Left kidney (tissue), 1 donor: ENCODE measurements at regions not wholly inside any gene's neighbourhood (a gene's known extent, or its start where the extent isn't known, plus 50 kb on each side); places are given as distances from the start of the nearest gene placed in this dataset.

ENCODE experiments used
- DNase-seq: peaks from one replicate; pipeline ENCODE4 v3.0.0-alpha.2; 2013

GRCh38 chr3:39000008-39000450, 51.7 kb downstream of the SCN11A start:
- peak; percentile 70 for DNase-seq

DNA sequence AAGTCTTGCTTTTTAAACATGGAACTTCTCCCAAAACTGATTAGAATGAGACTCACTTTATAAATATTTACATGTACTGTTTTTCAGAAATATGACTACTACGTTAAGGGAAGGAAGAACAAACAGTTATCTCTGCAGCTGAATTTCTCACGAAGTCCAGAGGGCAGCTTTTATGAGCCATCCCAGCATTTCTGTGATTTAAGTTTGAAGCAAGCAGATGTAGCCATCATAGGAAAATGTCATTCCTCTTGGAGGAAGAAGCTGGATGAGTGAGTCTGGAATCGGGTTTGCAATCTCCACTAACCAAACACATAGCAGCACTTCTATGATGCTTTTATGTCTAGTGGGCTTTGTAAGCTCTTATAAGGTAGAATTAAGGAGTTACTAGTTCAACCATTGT, 53.7 kb downstream of the SCN11A start:
- no peak for DNase-seq

DNA sequence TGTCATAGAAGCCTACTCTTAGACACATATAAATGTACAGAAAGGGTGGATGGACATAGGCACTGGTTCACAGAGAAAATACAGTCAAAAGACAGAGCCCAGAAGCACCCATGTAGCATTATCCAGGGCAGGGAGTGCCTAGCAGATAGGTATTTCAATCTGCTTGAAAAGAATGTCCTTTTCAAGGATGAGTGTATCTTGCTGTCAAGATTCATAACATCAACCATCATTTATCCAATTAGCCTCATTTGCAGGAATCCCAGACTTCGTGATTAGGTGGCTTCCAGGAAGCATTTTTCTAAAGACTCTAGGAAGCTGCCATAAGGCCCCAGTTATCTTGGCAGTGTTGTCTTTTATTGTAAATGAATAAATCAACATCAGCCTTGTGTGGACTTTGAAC, 55.6 kb downstream of the SCN11A start:
- no peak for DNase-seq

DNA sequence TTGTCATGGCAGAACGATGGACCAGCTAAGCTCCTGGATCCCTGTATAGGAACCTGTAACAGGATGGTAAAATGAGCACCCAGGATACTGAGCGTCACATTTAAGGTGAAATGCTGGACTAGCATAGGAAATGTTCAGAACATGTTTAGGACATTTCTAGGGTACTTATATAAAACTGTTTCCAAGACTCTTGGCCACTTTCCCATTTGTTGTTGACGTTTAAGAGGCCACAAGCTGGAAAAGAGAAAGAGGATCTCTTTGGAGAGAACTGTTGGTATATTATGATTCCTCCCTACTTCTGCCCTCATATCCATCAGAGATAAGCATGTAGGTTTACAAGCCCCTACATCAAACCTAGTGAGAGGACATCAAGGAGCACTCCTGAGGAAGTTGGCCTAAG, 57.5 kb downstream of the SCN11A start:
- no peak for DNase-seq

GRCh38 chr3:38992117-38992760, 59.5 kb downstream of the SCN11A start:
- DNase-seq = no peak

- no peak for DNase-seq
Measured at GRCh38 chr3:38990621-38991020, 61.1 kb downstream of the SCN11A start.

DNA sequence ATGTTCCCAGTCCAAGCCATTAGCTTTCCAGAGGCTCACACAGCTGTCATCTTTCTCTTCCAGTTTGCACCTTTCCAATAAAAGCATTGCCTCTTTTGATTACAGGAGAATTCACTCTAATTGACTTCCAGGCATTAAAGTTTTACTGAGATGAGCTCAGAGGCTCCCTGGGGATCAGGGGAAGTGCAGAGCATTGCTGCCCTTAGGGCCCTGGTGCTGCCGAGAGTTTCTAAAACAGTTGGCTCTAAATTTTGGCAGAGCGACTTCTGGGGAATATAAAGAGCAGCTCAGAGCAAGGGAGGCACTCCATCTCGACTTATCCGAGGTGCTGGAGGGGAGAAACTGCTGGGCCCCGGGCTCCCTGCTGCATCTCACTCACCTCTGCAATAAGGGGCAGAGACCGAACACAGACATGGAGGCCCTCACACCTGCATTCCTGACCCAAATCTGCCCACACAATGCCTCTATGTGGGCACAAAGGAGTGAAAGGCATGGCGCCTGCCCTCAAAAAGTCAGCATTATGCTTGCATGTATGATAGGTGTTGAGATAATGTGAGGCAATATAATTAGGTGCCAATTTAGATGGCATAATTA, 61.7 kb downstream of the SCN11A start:
- no peak for DNase-seq

DNA sequence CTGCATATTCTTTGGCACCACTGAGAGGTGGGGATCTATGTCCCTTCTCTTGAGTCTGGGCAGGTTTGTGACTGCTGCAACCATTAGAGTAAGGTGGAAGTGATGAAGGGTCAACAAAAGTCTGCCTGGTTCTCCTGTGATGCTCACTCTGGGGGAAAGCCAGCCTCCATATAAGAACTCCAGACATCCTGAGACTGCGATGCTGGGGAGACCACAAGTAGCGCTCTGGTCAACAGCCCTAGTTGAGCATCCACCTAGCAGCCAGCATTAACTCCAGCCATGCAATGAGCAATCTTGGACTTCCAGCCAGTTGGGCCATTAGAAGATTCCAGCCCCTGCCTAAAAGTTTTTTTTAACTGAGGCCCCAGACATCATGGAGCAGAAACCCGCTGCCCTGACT, 62.8 kb downstream of the SCN11A start:
- no peak for DNase-seq

- DNase-seq = no peak
Measured at GRCh38 chr3:38987456-38987855, 64.3 kb downstream of the SCN11A start.

DNA sequence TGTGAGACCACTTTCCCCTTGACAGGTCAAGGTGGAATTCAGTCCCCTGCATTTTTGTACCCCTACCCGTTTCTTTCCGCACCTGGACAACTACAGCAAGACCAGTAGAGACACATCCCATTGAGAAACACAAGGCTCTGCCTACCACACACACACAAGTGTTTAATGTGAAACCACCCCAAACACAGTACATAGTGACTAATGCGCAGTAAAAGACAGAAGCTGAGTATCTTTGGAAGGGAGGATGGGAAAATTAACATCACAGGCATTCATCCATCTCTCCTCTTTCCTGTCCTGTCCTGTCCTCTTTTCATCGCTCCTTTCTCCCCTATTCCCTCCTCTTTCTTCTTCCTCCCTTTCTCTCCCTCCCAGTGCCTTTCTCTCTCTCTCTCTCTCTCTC, 64.8 kb downstream of the SCN11A start:
- no peak for DNase-seq

DNA sequence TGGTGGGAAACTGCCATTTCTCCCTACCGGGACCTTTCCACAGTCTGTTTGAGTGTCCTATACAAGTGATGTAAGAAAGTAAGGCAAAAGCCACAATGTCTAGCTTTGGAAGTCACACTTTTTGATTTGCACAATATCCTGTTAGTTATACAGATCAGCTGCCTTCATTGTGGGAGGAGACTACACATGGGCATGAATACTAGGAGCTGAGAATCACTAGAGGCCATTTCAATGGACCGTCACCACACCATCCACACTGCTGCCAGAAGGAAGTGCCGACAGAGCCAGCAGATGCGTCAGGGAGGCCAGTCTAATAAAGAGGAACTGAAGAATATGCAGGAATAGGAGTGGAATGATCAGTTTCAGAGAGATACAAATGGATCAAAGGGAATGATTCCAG, 65.8 kb downstream of the SCN11A start:
- no peak for DNase-seq

DNA sequence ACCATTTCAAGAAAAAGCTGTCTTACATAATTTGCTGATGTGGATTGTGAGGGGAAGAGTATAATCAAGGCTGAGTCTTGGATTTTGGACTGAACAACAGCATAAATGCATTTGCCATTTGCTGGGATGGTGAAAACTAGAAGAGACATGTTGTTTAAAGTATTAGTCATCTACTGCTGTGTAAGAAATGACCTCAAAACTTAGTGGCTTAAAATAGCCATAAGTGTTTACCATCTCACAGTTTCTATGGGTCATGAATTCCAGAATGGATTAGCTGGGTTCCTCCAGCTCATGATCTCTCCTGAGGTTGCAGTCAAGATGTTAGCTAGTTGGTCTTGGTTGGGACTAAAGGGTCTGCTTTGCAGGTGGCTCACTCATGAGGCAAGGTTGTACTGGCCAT, 66.2 kb downstream of the SCN11A start:
- no peak for DNase-seq

DNA sequence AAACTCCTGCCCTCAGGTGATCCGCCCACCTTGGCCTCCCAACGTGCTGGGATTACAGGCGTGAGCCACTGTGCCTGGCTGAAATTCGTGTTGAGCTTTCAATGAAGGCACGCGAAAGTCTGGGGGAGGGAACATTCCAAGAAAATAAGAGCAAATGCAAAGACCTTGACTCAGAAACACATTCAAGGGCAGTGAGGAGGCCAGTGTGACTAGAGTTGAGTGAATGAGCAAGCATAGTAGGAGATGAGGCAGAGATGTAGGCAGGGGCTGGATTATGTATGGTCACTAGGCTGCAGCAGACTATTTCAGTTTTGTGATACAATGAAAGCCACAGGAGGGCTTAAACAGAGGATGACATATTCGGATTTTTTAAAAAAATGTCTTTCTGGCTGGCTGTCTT, 67.0 kb downstream of the SCN11A start:
- no peak for DNase-seq

DNA sequence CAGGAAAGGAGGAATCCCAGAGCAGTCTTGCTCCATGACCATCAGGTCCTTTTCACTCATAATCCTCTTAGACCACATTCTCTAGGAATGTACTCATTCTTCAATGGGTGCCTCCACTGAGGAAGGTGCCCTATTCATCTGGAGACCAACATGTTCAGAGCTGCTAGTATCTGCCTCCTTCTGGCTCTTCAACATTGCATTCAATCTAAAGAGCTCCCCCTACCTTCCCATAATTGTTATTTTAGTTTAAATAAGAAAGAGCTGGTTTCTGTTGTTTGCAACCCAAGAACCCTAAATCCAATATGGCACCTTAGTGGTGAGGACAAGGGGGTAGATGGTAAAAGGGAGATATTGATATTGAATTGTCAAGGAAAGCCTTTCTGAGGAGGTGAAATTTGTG, 67.6 kb downstream of the SCN11A start:
- no peak for DNase-seq

DNA sequence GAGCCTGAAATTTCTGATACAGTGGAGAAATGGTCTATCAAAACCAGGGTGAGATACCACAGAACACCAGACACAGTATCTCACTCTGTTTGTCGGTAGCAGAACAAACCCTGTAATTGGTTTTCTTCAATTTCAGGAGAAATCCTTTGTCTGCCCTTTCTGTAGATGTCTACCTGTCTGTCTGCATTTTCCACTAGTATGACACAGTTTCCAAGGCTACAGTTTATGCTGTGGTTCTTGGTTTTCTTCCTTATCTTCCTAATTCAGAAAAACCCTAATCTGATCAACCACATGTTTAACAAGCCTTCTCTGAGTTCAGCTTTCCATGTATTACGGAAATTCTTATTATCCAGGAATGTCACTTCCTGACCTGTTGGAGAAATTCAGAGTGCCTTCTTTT, 70.8 kb downstream of the SCN11A start:
- DNase-seq = no peak

DNA sequence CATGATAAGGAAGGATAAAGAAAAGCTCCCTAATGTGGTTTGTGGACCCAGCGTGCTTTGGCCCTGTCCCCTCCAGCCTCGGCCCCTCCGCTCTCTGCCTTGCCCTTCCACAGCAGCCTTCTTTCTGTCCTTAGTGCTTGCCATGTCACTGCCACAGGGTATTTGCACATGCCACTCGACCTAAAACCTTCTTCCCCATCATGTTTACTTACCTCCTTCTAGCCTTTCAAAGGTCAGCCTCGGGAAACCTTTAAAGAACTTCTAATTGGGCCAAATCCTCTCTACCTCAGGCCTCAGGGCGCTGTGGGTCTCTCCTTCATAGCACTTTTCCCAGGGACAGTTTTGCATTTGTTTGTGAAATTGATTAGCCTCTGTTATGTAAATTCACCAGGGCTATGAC, 73.0 kb downstream of the SCN11A start:
- DNase-seq = no peak

DNA sequence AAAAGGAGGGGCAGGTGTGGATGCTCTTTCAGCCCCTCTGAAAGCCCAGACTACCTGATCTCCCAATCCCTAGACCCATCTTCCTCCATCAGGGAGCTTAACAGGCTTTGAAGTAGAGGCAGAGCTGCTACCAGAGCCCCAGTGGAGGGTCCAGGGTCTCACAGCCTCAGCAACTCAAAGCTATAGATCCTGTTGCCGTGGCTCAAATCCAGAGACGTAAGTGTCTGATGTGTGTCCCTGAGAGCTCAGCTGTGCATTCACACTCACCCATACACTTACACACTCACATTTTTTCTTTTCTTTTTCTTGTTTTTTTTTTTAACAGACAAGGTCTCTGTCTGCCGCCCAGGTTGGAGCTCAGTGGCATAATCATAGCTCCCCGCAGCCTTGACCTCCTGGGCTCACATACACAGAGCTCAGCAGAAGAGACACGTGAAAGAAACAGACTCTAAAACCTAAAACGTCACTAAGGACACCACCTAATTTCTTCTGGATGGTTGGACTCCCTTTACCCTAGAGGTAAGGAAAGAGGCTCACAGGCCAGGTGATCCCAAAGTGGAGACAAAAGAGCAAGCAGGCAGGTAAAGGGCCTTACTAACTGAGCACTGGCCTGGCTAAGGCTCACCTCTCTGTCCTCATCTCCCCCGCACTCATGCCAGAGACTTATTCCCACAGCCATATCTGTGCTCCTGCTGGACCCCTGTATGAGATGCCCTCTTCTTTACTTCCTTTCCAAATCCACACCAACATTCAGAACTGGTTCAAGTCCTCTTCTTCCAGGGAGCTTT, 80.7 kb downstream of the SCN11A start:
- DNase-seq = no peak

DNA sequence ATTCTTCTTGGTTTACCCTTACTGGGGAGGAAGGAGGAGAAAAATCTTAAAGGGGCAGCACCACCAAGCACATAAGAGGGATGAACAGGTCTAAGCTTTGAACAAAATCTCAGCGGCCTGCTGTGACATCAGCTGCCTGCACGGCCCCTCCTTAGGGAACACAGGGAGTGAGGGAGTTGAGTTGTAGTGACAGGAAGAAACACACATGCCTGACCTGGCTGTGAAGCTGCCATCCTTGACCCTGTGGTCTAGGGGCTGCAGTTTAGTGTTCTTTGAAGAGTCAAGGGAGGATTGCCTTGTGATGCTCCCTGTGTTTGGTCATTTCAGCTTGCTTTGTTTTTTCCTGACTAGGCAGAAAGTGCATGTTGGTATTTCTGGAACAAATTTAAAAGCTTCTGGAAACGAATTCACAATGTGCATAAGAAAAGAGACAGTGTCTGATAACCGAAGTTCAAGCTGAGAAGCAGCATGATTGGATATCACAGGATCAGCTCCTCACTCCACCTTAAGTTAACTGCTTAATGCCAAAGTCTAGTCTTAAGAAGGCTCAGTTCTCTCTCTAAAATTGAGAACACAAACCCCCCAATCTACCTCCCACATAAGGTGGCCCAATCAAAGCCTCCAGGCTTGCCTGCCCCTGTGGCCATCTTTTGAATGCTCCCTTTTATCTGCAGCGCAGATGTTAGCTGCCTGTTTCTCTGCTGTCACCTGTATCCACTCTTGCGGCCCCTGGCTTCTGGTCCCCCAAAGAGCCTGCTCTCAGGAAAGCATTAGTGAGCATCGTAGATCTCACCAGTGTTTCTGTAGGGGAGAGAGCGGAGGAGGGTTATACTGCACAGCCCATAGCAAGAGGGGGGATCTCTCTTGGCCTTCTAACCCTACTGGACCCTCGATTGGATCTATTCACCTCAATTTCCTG, 82.2 kb downstream of the SCN11A start:
- DNase-seq = peak; percentile 31

DNA sequence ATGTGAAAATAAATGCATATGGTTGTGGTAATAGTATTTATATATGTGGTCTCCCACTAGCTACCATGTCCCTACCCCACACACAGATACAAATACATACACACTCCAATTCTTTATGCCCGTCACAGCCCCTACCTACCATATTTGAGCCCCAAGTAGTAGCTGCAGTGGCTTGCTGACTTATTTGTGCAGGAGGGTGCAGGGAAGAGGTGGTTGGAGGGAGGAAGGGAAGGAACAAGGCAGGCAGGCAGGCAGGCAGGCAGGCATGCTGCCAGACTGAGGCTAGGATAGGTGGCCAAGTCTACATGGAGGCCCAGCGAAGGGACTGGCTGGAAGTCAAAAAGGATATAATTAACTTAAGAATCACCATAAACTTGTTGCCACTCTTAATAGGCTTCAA, 82.9 kb downstream of the SCN11A start:
- DNase-seq = no peak

DNA sequence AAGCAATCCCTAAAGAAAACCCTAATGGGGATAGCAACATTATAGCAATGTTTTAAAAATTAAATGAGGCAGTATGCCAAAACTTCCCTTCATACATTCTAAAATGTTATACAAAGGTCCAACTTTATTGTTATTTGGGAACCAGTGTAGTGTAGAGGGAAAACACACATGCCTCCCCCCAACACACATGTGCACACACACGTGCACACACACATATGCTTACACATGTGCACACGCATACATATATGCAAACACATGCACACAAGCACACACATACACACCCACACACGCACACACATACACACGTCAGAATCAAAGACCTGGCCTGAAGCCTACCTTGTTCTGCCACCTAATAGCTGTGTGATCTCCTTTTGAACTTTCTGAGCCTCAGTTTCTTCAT, 83.3 kb downstream of the SCN11A start:
- no peak for DNase-seq

DNA sequence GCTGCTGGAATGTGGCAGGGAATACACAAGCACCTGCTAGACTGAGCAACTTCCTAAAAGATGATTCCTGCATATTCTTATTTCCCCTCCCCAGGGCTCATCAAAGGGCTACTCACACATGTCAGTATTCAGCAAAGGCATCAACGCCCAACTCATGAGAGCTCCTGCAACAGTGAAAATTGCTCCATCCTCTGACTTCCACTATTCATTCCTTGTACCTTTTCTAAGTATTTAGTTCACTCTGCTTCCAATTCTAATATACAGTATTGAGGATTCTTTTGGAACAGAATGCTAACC, 84.1 kb downstream of the SCN11A start:
- DNase-seq = no peak

DNA sequence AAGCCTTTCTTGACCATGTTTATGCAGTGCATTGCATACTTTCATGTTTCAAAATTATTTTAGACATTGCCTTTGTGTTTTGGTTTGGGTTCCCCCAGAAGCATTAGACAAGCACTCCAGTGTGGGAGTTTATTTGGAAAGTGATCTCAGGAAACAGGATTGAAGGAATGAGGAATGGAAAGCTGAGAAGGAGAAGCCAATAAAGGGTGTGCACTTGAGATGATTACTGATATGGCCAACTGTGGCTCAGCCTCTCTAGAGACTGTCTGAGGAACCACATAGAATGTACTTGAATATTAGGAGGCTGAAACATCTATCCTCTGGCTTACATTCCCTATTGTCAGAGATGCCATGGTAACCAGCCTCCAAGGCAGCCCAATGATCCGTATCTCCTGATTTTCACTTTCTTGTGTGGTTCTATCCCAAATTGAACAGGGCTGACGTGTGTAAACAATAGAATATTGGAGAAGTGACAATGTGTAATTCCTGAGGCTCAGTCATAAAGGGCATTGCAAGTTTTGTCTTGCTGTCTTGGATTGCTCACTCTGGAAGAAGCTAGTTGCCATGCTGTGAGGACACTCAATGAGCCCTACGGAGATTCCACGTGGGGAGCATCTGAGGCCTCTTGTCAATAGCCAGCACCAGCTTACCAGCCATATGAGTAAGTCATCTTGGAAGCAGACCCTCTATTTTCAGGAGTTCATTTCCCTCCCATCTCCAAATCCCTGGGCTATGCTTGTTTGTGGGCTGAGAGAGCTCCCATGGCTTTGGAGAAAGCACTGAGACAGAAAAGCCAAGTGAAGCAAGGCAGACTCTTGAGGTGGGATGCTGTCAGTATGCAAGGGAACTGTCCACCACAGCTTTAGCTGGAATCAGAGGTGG, 84.7 kb downstream of the SCN11A start:
- no peak for DNase-seq
